IMR-90 (cell line): ENCODE measurements at regions not wholly inside any gene's neighbourhood (a gene's known extent, or its start where the extent isn't known, plus 50 kb on each side); places are given as distances from the start of the nearest gene placed in this dataset.

Experiments
- ATAC-seq: fragments of 200-7000 bp; cut with Tn5 transposase; 2 replicates; pipeline ENCODE4 v1.9.1; 2020; ENCODE audit warnings: low read depth, mild to moderate bottlenecking, moderate library complexity
- BruUV-seq: library from RNA; stranded (reverse); fragments of 400-500 nt; replicated peaks from 2 replicates; lab custom pipeline; 2021; lab: Mats Ljungman, UMichigan
- CTCF ChIA-PET: fragments of 300-600 bp; formaldehyde crosslinking; extraction: SDS; loops from one replicate; lab custom pipeline; 2021; ENCODE audit warnings: antibody characterized with exemption; lab: Yijun Ruan, JAX
- POLR2A ChIA-PET: fragments of 300-600 bp; sonication (Branson Sonifier 250); formaldehyde crosslinking; loops from one replicate; lab custom pipeline; 2022; ENCODE audit warnings: antibody characterized with exemption; ENCODE audit not compliant: unreplicated experiment; lab: Charles Lee
- DNase-seq: peaks from one replicate; pipeline ENCODE4 v3.0.0; 2013
- H2AFZ ChIP-seq: replicated peaks from 2 replicates; pipeline ENCODE3; 2013; ENCODE audit warnings: low read length, mild to moderate bottlenecking; ENCODE audit not compliant: poor library complexity
- H2AK5ac ChIP-seq: 2 replicates; pipeline ENCODE4 v1.6.1; 2013; ENCODE audit warnings: low read depth, low read length, inconsistent platforms
- H2AK9ac ChIP-seq: replicated peaks from 2 replicates; pipeline ENCODE3; 2013; ENCODE audit warnings: mild to moderate bottlenecking, low read depth, low read length, moderate library complexity; ENCODE audit not compliant: poor library complexity
- H2BK120ac ChIP-seq: 2 replicates; pipeline ENCODE4 v1.6.1; 2013; ENCODE audit warnings: low read depth, low read length, inconsistent platforms
- H2BK15ac ChIP-seq: 3 replicates; pipeline ENCODE4 v1.6.1; 2013; ENCODE audit warnings: low read depth, low read length, inconsistent platforms
- H2BK20ac ChIP-seq: 2 replicates; pipeline ENCODE4 v1.6.1; 2013; ENCODE audit warnings: low read depth, mild to moderate bottlenecking, inconsistent platforms, low read length, moderate library complexity
- H2BK5ac ChIP-seq: 2 replicates; pipeline ENCODE4 v1.6.1; 2013; ENCODE audit warnings: mild to moderate bottlenecking, low read depth, low read length, inconsistent platforms; ENCODE audit not compliant: poor library complexity, severe bottlenecking
- H3K14ac ChIP-seq: replicated peaks from 2 replicates; pipeline ENCODE4 v1.6.1; 2013; ENCODE audit warnings: low read depth, low read length, inconsistent platforms
- H3K18ac ChIP-seq: 2 replicates; pipeline ENCODE4 v1.6.1; 2013; ENCODE audit warnings: low read depth, low read length, control low read depth
- H3K23ac ChIP-seq: 2 replicates; pipeline ENCODE4 v1.6.1; 2013; ENCODE audit warnings: low read depth, low read length, inconsistent platforms
- H3K27ac ChIP-seq: 2 replicates; pipeline ENCODE4 v1.5.1; 2013; ENCODE audit warnings: mild to moderate bottlenecking, control low read depth, low read length; ENCODE audit not compliant: insufficient read depth
- H3K27me3 ChIP-seq: 2 replicates; pipeline ENCODE4 v1.6.1; 2013; ENCODE audit warnings: low read length; ENCODE audit not compliant: control insufficient read depth, insufficient read depth
- H3K36me3 ChIP-seq: 2 replicates; pipeline ENCODE4 v1.6.1; 2013; ENCODE audit warnings: low read length, mixed read lengths; ENCODE audit not compliant: control insufficient read depth, insufficient read depth
- H3K4ac ChIP-seq: 2 replicates; pipeline ENCODE4 v1.6.1; 2013; ENCODE audit warnings: low read depth, low read length, inconsistent platforms
- H3K4me1 ChIP-seq: 2 replicates; pipeline ENCODE4 v1.6.1; 2013; ENCODE audit warnings: low read length, mixed read lengths; ENCODE audit not compliant: control insufficient read depth, insufficient read depth
- H3K4me2 ChIP-seq: 2 replicates; pipeline ENCODE4 v1.6.1; 2013; ENCODE audit warnings: low read depth, mild to moderate bottlenecking, control low read depth, low read length, moderate library complexity
- H3K4me3 ChIP-seq: 2 replicates; pipeline ENCODE4 v1.5.1; 2013; ENCODE audit warnings: low read depth, mild to moderate bottlenecking, control low read depth, low read length, moderate library complexity; ENCODE audit not compliant: insufficient read depth
- H3K56ac ChIP-seq: 2 replicates; pipeline ENCODE4 v1.6.1; 2013; ENCODE audit warnings: low read length, inconsistent platforms; ENCODE audit not compliant: insufficient read depth; ENCODE audit errors: extremely low read depth
- H3K79me1 ChIP-seq, 2 experiments: 2 replicates each; pipeline ENCODE4 v1.6.1; 2013; ENCODE audit warnings: low read length in 2 of 2, inconsistent platforms in 1 of 2, low read depth in 1 of 2
- H3K9ac ChIP-seq: 2 replicates; pipeline ENCODE4 v1.6.1; 2013; ENCODE audit warnings: low read depth, low read length, control low read depth
- H3K9me1 ChIP-seq: 2 replicates; pipeline ENCODE4 v1.6.1; 2013; ENCODE audit warnings: low read length, inconsistent platforms; ENCODE audit not compliant: insufficient read depth
- H3K9me3 ChIP-seq: 2 replicates; pipeline ENCODE4 v1.6.1; 2013; ENCODE audit warnings: low read length; ENCODE audit not compliant: control insufficient read depth, insufficient read depth
- H4K20me1 ChIP-seq: 2 replicates; pipeline ENCODE4 v1.6.1; 2013; ENCODE audit warnings: low read length, inconsistent platforms; ENCODE audit not compliant: insufficient read depth
- H4K5ac ChIP-seq: 2 replicates; pipeline ENCODE4 v1.6.1; 2013; ENCODE audit warnings: mild to moderate bottlenecking, low read depth, low read length, control low read depth
- H4K8ac ChIP-seq, 2 experiments: 2 replicates each; pipeline ENCODE4 v1.6.1; 2013; ENCODE audit warnings: low read depth in 2 of 2, low read length in 2 of 2, control low read depth in 1 of 2, inconsistent platforms in 1 of 2
- H4K91ac ChIP-seq: 2 replicates; pipeline ENCODE4 v1.6.1; 2013; ENCODE audit warnings: low read depth, low read length, inconsistent platforms; ENCODE audit not compliant: insufficient read depth
- BHLHE40 ChIP-seq: fragments of 150-350 bp; IDR thresholded peaks from 2 replicates; pipeline ENCODE4 v1.6.1; 2016; ENCODE audit warnings: mild to moderate bottlenecking, low read depth, low read length
- MAFK ChIP-seq: IDR thresholded peaks from 2 replicates; pipeline ENCODE4 v1.6.1; 2012; ENCODE audit warnings: low read depth, low read length, improper control_type of control experiment
- MXI1 ChIP-seq: IDR thresholded peaks from 2 replicates; pipeline ENCODE4 v1.6.1; 2012; ENCODE audit warnings: low read depth, mild to moderate bottlenecking, low read length, moderate library complexity, borderline replicate concordance
- NFE2L2 ChIP-seq: fragments of 150-350 bp; IDR thresholded peaks from 2 replicates; pipeline ENCODE4 v1.6.1; 2016; ENCODE audit warnings: low read depth, mild to moderate bottlenecking, low read length
- POLR2A ChIP-seq: IDR thresholded peaks from 2 replicates; pipeline ENCODE4 v1.6.1; 2012; ENCODE audit warnings: mild to moderate bottlenecking, low read depth, low read length
- RFX5 ChIP-seq: IDR thresholded peaks from 2 replicates; pipeline ENCODE4 v1.8.0; 2012; ENCODE audit warnings: low read depth, mild to moderate bottlenecking, low read length, moderate library complexity
- WGBS, 2 experiments: methylation state at CpG; one replicate each; pipeline versions ENCODE4 v1.1.5 to v1.1.7; 2013; ENCODE audit warnings: missing lambda C conversion rate in 2 of 2; ENCODE audit not compliant: insufficient read length in 1 of 2; ENCODE audit errors: extremely low coverage in 2 of 2; 5-methylcytosine and 5-hydroxymethylcytosine counted together
- dilution Hi-C: fragments of 300-500 bp; cut with HindIII; formaldehyde crosslinking; loops from one replicate; pipeline ENCODE4 v1.14.3; 2018; ENCODE audit warnings: low sequenced_read_pairs; ENCODE audit not compliant: unreplicated experiment
- in situ Hi-C: fragments of 300-500 bp; cut with MboI; formaldehyde crosslinking; loops from 3 replicates; pipeline ENCODE4 v1.14.3; 2019; ENCODE audit warnings: low sequenced_read_pairs, inconsistent platforms, mixed read lengths
- intact Hi-C: fragments of 100-400 bp; cut with micrococcal nuclease; formaldehyde crosslinking; loops from 2 replicates; pipeline ENCODE4 v1.10.0; 2022

DNA sequence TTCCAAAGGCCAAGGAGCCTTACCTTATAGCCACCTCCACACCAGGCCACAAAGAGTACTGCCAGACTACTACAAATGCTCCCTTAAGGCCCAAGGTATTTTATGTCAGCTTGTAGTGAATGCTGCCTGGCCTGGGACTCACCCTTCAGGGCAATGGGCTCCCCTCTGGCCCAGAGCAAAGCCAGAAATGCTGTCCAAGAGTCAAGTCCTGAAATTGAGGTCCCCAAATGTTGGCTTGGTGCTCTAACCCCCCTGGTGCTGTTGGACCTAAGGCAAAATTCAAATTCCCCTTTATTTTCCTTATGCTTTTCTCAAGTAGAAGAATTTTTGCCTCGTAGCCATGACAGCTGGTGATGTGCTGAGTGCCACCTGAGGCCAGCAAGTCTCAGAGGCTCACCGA is 1354.3 kb upstream of the DIAPH2 start:
- intact Hi-C loops, result no loop called here
- Histone ChIP-seq H2BK15ac (no peak overlapping the region), H3K4me1 (no peaks in the 10 kb centered on the region), H3K9me3 (peaks cover 2% of the 10 kb centered on the region; the same call in 1 of the 2 replicates), H4K5ac (no peak overlapping the region), H2AFZ (no peak overlapping the region), H3K27ac (no peak overlapping the region), H3K4me3 (no peak overlapping the region), H4K8ac (no peak overlapping the region), H2AK5ac (no peak overlapping the region), H4K91ac (no peak overlapping the region), H3K14ac (no peak overlapping the region), H3K4me2 (no peak overlapping the region), H2AK9ac (no peak overlapping the region), H3K79me1 (no peaks in the 10 kb centered on the region), H2BK5ac (no peak overlapping the region), H3K4ac (no peak overlapping the region), H3K36me3 (no peaks in the 10 kb centered on the region), H3K27me3 (no peaks in the 10 kb centered on the region; the same call in 1 of the 2 replicates), H2BK20ac (no peak overlapping the region), H3K23ac (no peak overlapping the region), H3K9me1 (no peaks in the 10 kb centered on the region), H3K18ac (no peak overlapping the region), H3K56ac (no peak overlapping the region), H4K20me1 (no peaks in the 10 kb centered on the region), H3K9ac (no peak overlapping the region), H2BK120ac (no peak overlapping the region)
- DNase-seq (no peak), ATAC-seq (no peak)
- dilution Hi-C loops, result no loop called here
- BruUV-seq, result no TSS peak
- WGBS, 2 experiments, result no CpG with 5 or more reads among the region's 2 CpGs
- CTCF ChIA-PET, result no interaction called here
- in situ Hi-C loops, result no loop called here
- no peak for TF ChIP-seq BHLHE40
- TF ChIP-seq RFX5, result no peak
- TF ChIP-seq MXI1, result no peak
- TF ChIP-seq POLR2A, result no peak
- no peak for TF ChIP-seq MAFK
- no peak for TF ChIP-seq NFE2L2
- POLR2A ChIA-PET, result no interaction called here
